Endothelial cell of umbilical vein (primary cell): ENCODE measurements at regions not wholly inside any gene's neighbourhood (a gene's known extent, or its start where the extent isn't known, plus 50 kb on each side); places are given as distances from the start of the nearest gene placed in this dataset.

Experiments used
- BruUV-seq: library from RNA; stranded (reverse); fragments of 400-500 nt; replicated peaks from 2 replicates; lab custom pipeline; 2021; lab: Mats Ljungman, UMichigan
- CTCF ChIA-PET: fragments of 300-600, 350-600 bp; sonication (Branson Sonifier 250); formaldehyde crosslinking; loops from one replicate; lab custom pipeline; 2021; ENCODE audit warnings: antibody characterized with exemption, inconsistent platforms; lab: Charles Lee
- POLR2A ChIA-PET: fragments of 300-600, 350-600 bp; sonication (Branson Sonifier 250); formaldehyde crosslinking; loops from one replicate; lab custom pipeline; 2021; ENCODE audit warnings: antibody characterized with exemption, inconsistent platforms; lab: Charles Lee
- DNase-seq: peaks from one replicate; pipeline ENCODE4 v3.0.0-alpha.2; 2011; ENCODE audit warnings: low read depth, low spot score
- FAIRE-seq: peaks from 2 replicates; lab custom pipeline; 2011; peaks lifted over from hg19 to GRCh38; lab: Jason Lieb, UNC
- H2AFZ ChIP-seq: 2 replicates; pipeline ENCODE4 v1.6.0; 2012; ENCODE audit warnings: low read depth, low read length, control low read depth, inconsistent platforms
- H3K27ac ChIP-seq: 2 replicates; pipeline ENCODE4 v1.5.1; 2011; ENCODE audit warnings: low read depth, mild to moderate bottlenecking, control low read depth, low read length, moderate library complexity; ENCODE audit not compliant: insufficient read depth
- H3K27me3 ChIP-seq, 2 experiments: 2 replicates each; pipeline versions ENCODE4 v1.6.0 to v1.6.1; 2011; ENCODE audit warnings: low read length in 2 of 2, mixed read lengths in 1 of 2; ENCODE audit not compliant: control insufficient read depth in 2 of 2, insufficient read depth in 2 of 2
- H3K36me3 ChIP-seq, 2 experiments: 2 replicates in 1 of 2; 3 replicates in 1 of 2; pipeline ENCODE4 v1.5.1; 2011; ENCODE audit warnings: low read length in 2 of 2, mild to moderate bottlenecking in 1 of 2, moderate library complexity in 1 of 2; ENCODE audit not compliant: control insufficient read depth in 2 of 2, insufficient read depth in 2 of 2; ENCODE audit errors: extremely low read depth in 1 of 2
- H3K4me1 ChIP-seq: 3 replicates; pipeline ENCODE4 v1.5.1; 2011; ENCODE audit warnings: mild to moderate bottlenecking, low read length; ENCODE audit not compliant: control insufficient read depth, insufficient read depth; ENCODE audit errors: extremely low read depth
- H3K4me2 ChIP-seq: 2 replicates; pipeline ENCODE4 v1.6.1; 2011; ENCODE audit warnings: low read length, control low read depth, mixed read lengths; ENCODE audit not compliant: insufficient read depth
- H3K4me3 ChIP-seq, 3 experiments: fragments of 200-600 bp in 1 of 3; sonication (generic), shearing (Covaris generic) in 1 of 3; replicated peaks in 1 of 3; 2 replicates each; pipeline ENCODE4 v1.5.1; 2011 to 2016; ENCODE audit warnings: control low read depth in 3 of 3, low read length in 3 of 3, mild to moderate bottlenecking in 2 of 3, inconsistent platforms in 1 of 3, low read depth in 1 of 3, moderate library complexity in 1 of 3; ENCODE audit not compliant: insufficient read depth in 1 of 3
- H3K79me2 ChIP-seq: 2 replicates; pipeline ENCODE4 v1.6.0; 2012; ENCODE audit warnings: low read length, inconsistent platforms; ENCODE audit not compliant: control insufficient read depth, insufficient read depth
- H3K9ac ChIP-seq: replicated peaks from 2 replicates; pipeline ENCODE3; 2011; ENCODE audit warnings: low read length, control low read depth; ENCODE audit not compliant: insufficient read depth; ENCODE audit errors: extremely low read depth
- H3K9me1 ChIP-seq: replicated peaks from 3 replicates; pipeline ENCODE4 v1.6.0; 2011; ENCODE audit warnings: mild to moderate bottlenecking, low read length; ENCODE audit not compliant: control insufficient read depth, insufficient read depth; ENCODE audit errors: extremely low read depth
- H3K9me3 ChIP-seq: replicated peaks from 2 replicates; pipeline ENCODE4 v1.5.1; 2012; ENCODE audit warnings: low read length, inconsistent platforms; ENCODE audit not compliant: control insufficient read depth, insufficient read depth
- H4K20me1 ChIP-seq: replicated peaks from 2 replicates; pipeline ENCODE3; 2011; ENCODE audit warnings: mild to moderate bottlenecking, low read length; ENCODE audit not compliant: control insufficient read depth, insufficient read depth; ENCODE audit errors: extremely low read depth
- CTCF ChIP-seq, 2 donors: IDR thresholded peaks; 1 replicate in 1 of 2; 2 replicates in 1 of 2; pipeline ENCODE4 v1.5.1; 2011; ENCODE audit warnings: low read length in 2 of 2, mild to moderate bottlenecking in 2 of 2, moderate library complexity in 2 of 2, control low read depth in 1 of 2, inconsistent platforms in 1 of 2, low read depth in 1 of 2; ENCODE audit not compliant: insufficient read depth in 1 of 2; ENCODE audit errors: extremely low read depth in 1 of 2
- EZH2 ChIP-seq: IDR thresholded peaks from 2 replicates; pipeline ENCODE4 v1.6.1; 2012; ENCODE audit warnings: borderline replicate concordance, low read depth, mild to moderate bottlenecking, moderate library complexity, low read length, inconsistent platforms; ENCODE audit not compliant: severe bottlenecking
- FOS ChIP-seq: IDR thresholded peaks from 2 replicates; pipeline ENCODE4 v1.6.1; 2011; ENCODE audit warnings: mild to moderate bottlenecking, low read length, moderate library complexity, borderline replicate concordance; ENCODE audit not compliant: insufficient read depth
- GATA2 ChIP-seq: IDR thresholded peaks from 2 replicates; pipeline ENCODE4 v1.7.0; 2011; ENCODE audit warnings: low read depth, mild to moderate bottlenecking, moderate library complexity, mixed read lengths, low read length; ENCODE audit not compliant: insufficient read length, insufficient read depth
- JUN ChIP-seq: IDR thresholded peaks from 2 replicates; pipeline ENCODE4 v1.6.1; 2011; ENCODE audit warnings: borderline replicate concordance, low read depth; ENCODE audit not compliant: insufficient read length, insufficient read depth
- MAX ChIP-seq: IDR thresholded peaks from 2 replicates; pipeline ENCODE4 v1.6.1; 2011; ENCODE audit not compliant: insufficient read depth, insufficient read length
- MYC ChIP-seq: IDR thresholded peaks from one replicate; pipeline ENCODE4 v1.6.1; 2011; ENCODE audit warnings: mild to moderate bottlenecking, low read depth, low read length
- POLR2A ChIP-seq: IDR thresholded peaks from 2 replicates; pipeline ENCODE4 v1.6.1; 2012; ENCODE audit warnings: low read depth, mild to moderate bottlenecking, control low read depth, low read length
- POLR2AphosphoS5 ChIP-seq: IDR thresholded peaks from 2 replicates; pipeline ENCODE4 v1.6.1; 2012; ENCODE audit warnings: low read depth, mild to moderate bottlenecking, control low read depth, low read length, moderate library complexity; ENCODE audit not compliant: insufficient read depth
- dilution Hi-C: fragments of 300-500 bp; cut with MboI; formaldehyde crosslinking; loops from one replicate; pipeline ENCODE4 v1.15.0; 2019; ENCODE audit warnings: low sequenced_read_pairs; ENCODE audit not compliant: extremely low pct_ligation_motif_present
- intact Hi-C: fragments of 100-400 bp; cut with micrococcal nuclease; formaldehyde crosslinking; loops from one replicate; pipeline ENCODE4 v1.10.0; 2022

GRCh38 chr2:20919297-20919800 lies 96.4 kb upstream of the LDAH start:
- TF ChIP-seq POLR2AphosphoS5 (no peak), CTCF (IDR thresholded peaks at IDR 0.05; ENCODE audit: extremely low read depth in 1 of 2, insufficient read depth in 1 of 2, low read depth in 1 of 2, low read length in 2 of 2) (no peak), GATA2 (no peak), FOS (no peak), POLR2A (no peak), JUN (no peak), EZH2 (no peak), MAX (no peak), MYC (no peak)
- DNase-seq (no peak), FAIRE-seq (no peak)
- H3K9ac ChIP-seq, result no peak overlapping the region
- no peak overlapping the region for H3K27ac ChIP-seq
- no peak overlapping the region for H2AFZ ChIP-seq
- dilution Hi-C loops (no loop called here), intact Hi-C loops (loop anchor here (5.0 kb wide), 1 partner anchor 237 kb away; no protein-coding TSS in a partner anchor)
- H3K4me1 ChIP-seq, result no peaks in the 10 kb centered on the region
- H3K36me3 ChIP-seq, result no peaks in the 10 kb centered on the region
- no peaks in the 10 kb centered on the region for H3K9me3 ChIP-seq
- H3K9me1 ChIP-seq, result no peaks in the 10 kb centered on the region
- no peaks in the 10 kb centered on the region for H4K20me1 ChIP-seq
- H3K27me3 ChIP-seq, result no peaks in the 10 kb centered on the region
- CTCF ChIA-PET, result interaction anchor here (0.6 to 1.8 kb wide), 3 partner anchors 138 to 258 kb away, joined by 3 to 5 read pairs (median 3); no protein-coding TSS in a partner anchor
- H3K4me2 ChIP-seq, result no peak overlapping the region
- H3K79me2 ChIP-seq, result no peaks in the 10 kb centered on the region
- POLR2A ChIA-PET, result no interaction called here
- no TSS peak for BruUV-seq
- H3K4me3 ChIP-seq, result no peak overlapping the region
